Thoracic aorta (tissue), 2 donors: ENCODE measurements at regions not wholly inside any gene's neighbourhood (a gene's known extent, or its start where the extent isn't known, plus 50 kb on each side); places are given as distances from the start of the nearest gene placed in this dataset.
"Not testable (repeated sequence)": the region's sequence is repeated elsewhere in the genome, so short reads cannot be mapped to it uniquely, and the experiment has no call there.

Experiments
- ATAC-seq: fragments of 150-250 bp; one replicate; pipeline ENCODE4 v1.8.0; 2017; ENCODE audit warnings: low read depth; ENCODE audit not compliant: insufficient number of reproducible peaks, low FRiP score
- DNase-seq: peaks from one replicate; pipeline ENCODE4 v3.0.0-alpha.2; 2020; ENCODE audit warnings: low spot score
- H3K27ac ChIP-seq, 2 donors: fragments of 200-600 bp; sonication (generic); 1 replicate in 1 of 2; 2 replicates in 1 of 2; pipeline ENCODE4 v1.5.1; 2016; ENCODE audit warnings: mild to moderate bottlenecking in 2 of 2, moderate library complexity in 2 of 2
- H3K27me3 ChIP-seq: fragments of 200-600 bp; sonication (generic); replicated peaks from 2 replicates; pipeline ENCODE4 v1.6.0; 2016; ENCODE audit warnings: mild to moderate bottlenecking; ENCODE audit not compliant: insufficient read depth
- H3K36me3 ChIP-seq: fragments of 200-600 bp; sonication (generic); one replicate; pipeline ENCODE4 v1.5.1; 2016
- H3K4me1 ChIP-seq, 2 donors: fragments of 200-600 bp; sonication (generic); 1 replicate in 1 of 2; 2 replicates in 1 of 2; pipeline versions ENCODE4 v1.5.1 to v1.6.0; 2016; ENCODE audit warnings: low read depth in 2 of 2, mild to moderate bottlenecking in 1 of 2; ENCODE audit not compliant: control insufficient read depth in 1 of 2
- H3K4me3 ChIP-seq: fragments of 200-600 bp; sonication (generic); 2 replicates; pipeline ENCODE4 v1.5.1; 2016; ENCODE audit warnings: mild to moderate bottlenecking
- H3K9me3 ChIP-seq: fragments of 200-600 bp; sonication (generic); 2 replicates; pipeline ENCODE4 v1.5.1; 2016
- TF ChIP-seq, protein P1 (sequence below): fragments of 200-600 bp; sonication (generic); IDR thresholded peaks from one replicate; pipeline ENCODE4 v1.5.1; 2019; ENCODE audit warnings: antibody characterized with exemption

DNA sequence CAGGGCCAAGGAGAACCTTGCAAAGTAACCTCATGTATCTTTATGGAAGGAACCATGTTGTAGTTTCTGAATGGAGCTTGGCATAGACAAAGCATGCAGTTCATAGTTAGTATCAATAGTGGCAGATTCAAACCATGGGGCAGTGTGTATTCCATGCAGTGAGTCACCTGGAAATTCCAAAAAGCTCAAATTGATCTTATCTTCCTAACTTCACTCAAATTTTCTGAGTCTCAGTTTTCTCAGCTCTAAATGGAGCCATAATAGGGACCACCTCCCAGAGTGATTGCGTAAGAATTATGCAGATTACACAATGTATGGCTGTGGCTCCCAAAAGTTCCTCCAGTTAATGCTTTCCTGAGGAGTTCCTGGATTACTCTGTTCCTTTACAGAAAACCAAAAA is 549.9 kb upstream of the KLF4 start:
- H3K27ac ChIP-seq = no peak overlapping the region
- H3K4me3 ChIP-seq = no peak overlapping the region
- H3K9me3 ChIP-seq = no peaks in the 10 kb centered on the region
- no peaks in the 10 kb centered on the region for H3K27me3 ChIP-seq
- no peaks in the 10 kb centered on the region for H3K4me1 ChIP-seq
- ATAC-seq (no peak), DNase-seq (no peak)
- TF ChIP-seq, protein P1, sequence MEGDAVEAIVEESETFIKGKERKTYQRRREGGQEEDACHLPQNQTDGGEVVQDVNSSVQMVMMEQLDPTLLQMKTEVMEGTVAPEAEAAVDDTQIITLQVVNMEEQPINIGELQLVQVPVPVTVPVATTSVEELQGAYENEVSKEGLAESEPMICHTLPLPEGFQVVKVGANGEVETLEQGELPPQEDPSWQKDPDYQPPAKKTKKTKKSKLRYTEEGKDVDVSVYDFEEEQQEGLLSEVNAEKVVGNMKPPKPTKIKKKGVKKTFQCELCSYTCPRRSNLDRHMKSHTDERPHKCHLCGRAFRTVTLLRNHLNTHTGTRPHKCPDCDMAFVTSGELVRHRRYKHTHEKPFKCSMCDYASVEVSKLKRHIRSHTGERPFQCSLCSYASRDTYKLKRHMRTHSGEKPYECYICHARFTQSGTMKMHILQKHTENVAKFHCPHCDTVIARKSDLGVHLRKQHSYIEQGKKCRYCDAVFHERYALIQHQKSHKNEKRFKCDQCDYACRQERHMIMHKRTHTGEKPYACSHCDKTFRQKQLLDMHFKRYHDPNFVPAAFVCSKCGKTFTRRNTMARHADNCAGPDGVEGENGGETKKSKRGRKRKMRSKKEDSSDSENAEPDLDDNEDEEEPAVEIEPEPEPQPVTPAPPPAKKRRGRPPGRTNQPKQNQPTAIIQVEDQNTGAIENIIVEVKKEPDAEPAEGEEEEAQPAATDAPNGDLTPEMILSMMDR = no peak
- no peaks in the 10 kb centered on the region for H3K36me3 ChIP-seq

DNA sequence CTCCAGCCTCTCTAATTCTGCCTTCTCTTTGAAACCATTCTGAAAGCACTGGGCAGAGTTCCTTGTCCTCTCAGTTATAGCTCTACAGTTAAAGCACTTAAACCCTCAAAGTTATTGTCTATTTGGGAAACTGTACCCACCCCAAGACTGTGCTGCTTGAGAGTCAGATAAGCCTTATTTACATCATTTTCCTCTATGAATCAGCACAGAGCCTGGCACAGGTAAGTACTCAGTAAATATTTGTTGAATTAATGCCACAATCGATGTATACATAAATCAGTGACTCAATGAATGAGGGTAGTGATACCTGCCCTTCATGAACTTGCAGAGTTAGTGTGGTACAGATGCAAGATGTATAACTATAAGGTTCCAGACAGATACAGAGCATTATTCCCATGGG is 549.4 kb upstream of the KLF4 start:
- Histone ChIP-seq H3K27ac (no peak overlapping the region), H3K4me1 (peaks cover 0 to 3% of the 10 kb centered on the region in 2 donors), H3K4me3 (no peak overlapping the region), H3K36me3 (no peaks in the 10 kb centered on the region), H3K9me3 (no peaks in the 10 kb centered on the region), H3K27me3 (no peaks in the 10 kb centered on the region)
- DNase-seq = no peak
- TF ChIP-seq, protein P1 = no peak
- no peak for ATAC-seq

DNA sequence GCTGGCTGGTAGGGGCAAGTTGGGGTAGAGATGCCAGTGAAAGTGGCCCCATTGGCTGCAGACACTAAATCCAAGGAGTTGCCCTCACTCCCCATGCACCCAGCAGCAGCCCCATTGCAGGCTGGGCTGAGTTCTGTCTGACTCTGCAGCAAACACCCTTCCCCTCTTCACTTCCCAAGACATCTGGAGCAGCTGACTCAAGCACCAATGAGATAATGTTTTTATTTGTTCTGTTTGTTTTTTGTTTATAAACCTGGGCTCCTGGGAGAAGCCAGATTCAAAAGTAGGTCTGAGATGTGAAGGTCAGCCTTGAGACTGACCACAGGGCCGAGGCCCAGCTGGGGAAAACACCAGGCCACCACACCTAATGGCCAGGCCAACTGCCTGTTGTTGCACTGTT is 545.9 kb upstream of the KLF4 start:
- ATAC-seq (no peak), DNase-seq (no peak)
- Histone ChIP-seq H3K27ac (no peak overlapping the region), H3K9me3 (no peaks in the 10 kb centered on the region), H3K4me3 (no peak overlapping the region), H3K36me3 (no peaks in the 10 kb centered on the region), H3K27me3 (no peaks in the 10 kb centered on the region), H3K4me1 (peaks cover 0 to 3% of the 10 kb centered on the region in 2 donors)
- TF ChIP-seq, protein P1 = no peak

DNA sequence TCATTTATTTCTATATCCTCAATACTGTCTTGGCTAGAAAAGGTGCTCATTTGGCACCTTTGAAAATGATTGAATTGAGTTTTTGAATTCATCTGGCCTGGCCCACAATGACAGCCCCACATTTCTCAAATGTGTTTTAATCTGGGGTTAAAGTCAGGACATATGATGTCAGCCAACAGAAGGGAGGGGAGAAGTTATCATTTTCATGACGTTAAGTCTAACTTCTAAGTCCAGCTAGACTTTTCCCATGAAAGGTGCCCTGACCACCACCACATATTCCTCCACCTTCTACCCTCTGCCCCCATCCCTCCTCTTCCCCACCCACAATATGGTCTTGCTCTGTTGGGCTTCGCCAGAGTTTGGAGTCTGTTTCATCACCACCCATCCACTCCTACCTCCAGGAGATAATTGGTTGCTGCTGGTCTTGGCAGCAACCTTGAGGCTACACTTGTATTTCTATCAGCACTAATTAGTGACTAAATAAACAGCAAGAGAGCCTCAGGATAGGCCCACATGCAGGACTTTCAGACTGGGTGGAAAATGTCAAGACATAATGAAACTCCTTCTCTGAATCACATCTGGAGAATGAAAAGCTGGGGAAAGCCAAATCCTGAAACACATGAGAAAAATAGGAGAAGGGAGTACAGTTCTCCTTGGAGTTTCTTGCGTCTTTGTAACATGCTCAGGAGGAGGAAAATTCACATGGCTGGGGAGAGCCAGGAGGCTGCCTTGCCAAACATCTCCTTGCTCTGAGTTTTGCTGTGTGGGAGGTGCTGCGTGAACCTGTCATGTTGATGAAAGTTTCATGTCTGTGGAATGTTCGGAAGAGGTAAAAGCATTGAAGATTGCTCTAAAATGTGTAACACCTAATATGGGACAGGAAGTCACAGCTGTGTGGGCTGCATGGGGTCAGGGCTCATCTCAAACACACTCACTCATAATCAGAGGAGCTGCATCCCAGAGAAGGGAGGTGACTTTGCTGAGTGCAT is 544.7 kb upstream of the KLF4 start:
- no peak for ATAC-seq
- TF ChIP-seq, protein P1 = no peak
- Histone ChIP-seq H3K4me3 (no peak overlapping the region), H3K4me1 (peaks cover 0 to 3% of the 10 kb centered on the region in 2 donors), H3K27me3 (no peaks in the 10 kb centered on the region), H3K9me3 (no peaks in the 10 kb centered on the region), H3K36me3 (no peaks in the 10 kb centered on the region), H3K27ac (no peak overlapping the region)
- DNase-seq = no peak

DNA sequence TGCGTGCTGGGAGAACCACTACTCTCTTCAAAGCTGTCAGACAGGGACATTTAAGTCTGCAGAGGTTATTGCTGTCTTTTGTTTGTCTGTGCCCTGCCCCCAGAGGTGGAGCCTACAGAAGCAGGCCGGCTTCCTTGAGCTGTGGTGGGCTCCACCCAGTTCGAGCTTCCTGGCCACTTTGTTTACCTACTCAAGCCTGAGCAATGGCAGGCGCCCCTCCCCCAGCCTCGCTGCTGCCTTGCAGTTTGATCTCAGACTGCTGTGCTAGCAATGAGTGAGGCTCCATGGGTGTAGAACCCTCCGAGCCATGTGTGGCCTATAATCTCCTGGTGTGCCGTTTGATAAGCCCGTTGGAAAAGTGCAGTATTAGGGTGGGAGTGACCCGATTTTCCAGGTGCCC is 542.5 kb upstream of the KLF4 start:
- H3K4me1 ChIP-seq, H3K4me3 ChIP-seq, ATAC-seq, H3K27ac ChIP-seq, H3K27me3 ChIP-seq, DNase-seq, H3K36me3 ChIP-seq, H3K9me3 ChIP-seq: not testable (repeated sequence)

DNA sequence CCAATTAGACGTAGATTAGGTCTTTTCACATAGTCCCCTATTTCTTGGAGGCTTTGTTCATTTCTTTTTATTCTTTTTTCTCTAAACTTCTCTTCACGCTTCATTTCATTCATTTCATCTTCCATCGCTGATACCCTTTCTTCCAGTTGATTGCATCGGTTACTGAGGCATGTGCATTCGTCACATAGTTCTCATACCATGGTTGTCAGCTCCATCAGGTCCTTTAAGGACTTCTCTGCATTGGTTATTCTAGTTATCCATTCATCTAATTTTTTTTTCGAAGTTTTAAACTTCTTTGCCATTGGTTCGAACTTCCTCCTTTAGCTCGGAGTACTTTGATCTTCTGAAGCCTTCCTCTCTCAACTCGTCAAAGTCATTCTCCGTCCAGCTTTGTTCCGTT is 541.7 kb upstream of the KLF4 start:
- not testable (repeated sequence) for H3K4me3 ChIP-seq, ATAC-seq, H3K4me1 ChIP-seq, H3K27me3 ChIP-seq, H3K27ac ChIP-seq, H3K36me3 ChIP-seq, DNase-seq, H3K9me3 ChIP-seq

DNA sequence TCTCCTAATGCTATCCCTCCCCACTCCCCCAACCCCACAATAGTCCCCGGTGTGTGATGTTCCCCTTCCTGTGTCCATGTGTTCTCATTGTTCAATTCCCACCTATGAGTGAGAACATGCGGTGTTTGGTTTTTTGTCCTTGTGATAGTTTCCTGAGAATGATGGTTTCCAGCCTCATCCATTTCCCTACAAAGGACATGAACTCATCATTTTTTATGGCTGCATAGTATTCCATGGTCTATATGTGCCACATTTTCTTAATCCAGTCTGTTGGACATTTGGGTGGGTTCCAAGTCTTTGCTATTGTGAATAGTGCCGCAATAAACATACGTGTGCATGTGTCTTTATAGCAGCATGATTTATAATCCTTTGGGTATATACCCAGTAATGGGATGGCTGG is 537.1 kb upstream of the KLF4 start:
- ATAC-seq, H3K4me3 ChIP-seq, H3K27me3 ChIP-seq, H3K9me3 ChIP-seq, H3K36me3 ChIP-seq, H3K4me1 ChIP-seq, H3K27ac ChIP-seq, DNase-seq: not testable (repeated sequence)
